HepG2 (cell line): ENCODE measurements at regions not wholly inside any gene's neighbourhood (a gene's known extent, or its start where the extent isn't known, plus 50 kb on each side); places are given as distances from the start of the nearest gene placed in this dataset.

Source experiments
- ATAC-seq: fragments of 200-7000 bp; cut with Tn5 transposase; 3 replicates; pipeline ENCODE4 v1.9.1; 2020; ENCODE audit warnings: mild to moderate bottlenecking, moderate library complexity
- BruUV-seq: library from RNA; stranded (reverse); fragments of 400-500 nt; replicated peaks from 2 replicates; lab custom pipeline; 2021; lab: Mats Ljungman, UMichigan
- CTCF ChIA-PET: fragments of 300-600 bp; formaldehyde crosslinking; extraction: SDS; loops from one replicate; lab custom pipeline; 2021; ENCODE audit warnings: low total read pairs, inconsistent platforms, low intra/inter-chr PET ratio; lab: Yijun Ruan, JAX
- POLR2A ChIA-PET: fragments of 350-600 bp; sonication (Branson Sonifier 250); formaldehyde crosslinking; loops from one replicate; lab custom pipeline; 2020; ENCODE audit warnings: antibody characterized with exemption, inconsistent platforms; lab: Yijun Ruan, JAX
- DNase-seq: peaks from one replicate; pipeline ENCODE4 v3.0.0-alpha.2; 2015; ENCODE audit warnings: low spot score
- FAIRE-seq: peaks from 3 replicates; lab custom pipeline; 2011; peaks lifted over from hg19 to GRCh38; lab: Jason Lieb, UNC
- H2AFZ ChIP-seq: one replicate; pipeline ENCODE4 v1.6.1; 2011; ENCODE audit warnings: low read length, inconsistent platforms
- H3K27ac ChIP-seq: fragments of 300-600 bp; 3 replicates; pipeline ENCODE4 v1.8.0; 2011; ENCODE audit warnings: mixed run types, mild to moderate bottlenecking, mixed read lengths, low read length, inconsistent platforms; ENCODE audit not compliant: insufficient read depth; ENCODE audit errors: extremely low read length
- H3K27me3 ChIP-seq, 2 experiments: fragments of 200-600 bp in 1 of 2; 2 replicates in 1 of 2; 3 replicates in 1 of 2; pipeline versions ENCODE4 v1.6.0 to v1.8.0; 2011; ENCODE audit warnings: low read length in 2 of 2, mild to moderate bottlenecking in 2 of 2, moderate library complexity in 2 of 2, inconsistent platforms in 1 of 2; ENCODE audit not compliant: insufficient read depth in 2 of 2, control insufficient read depth in 1 of 2
- H3K36me3 ChIP-seq, 2 experiments: fragments of 200-600 bp in 1 of 2; replicated peaks in 1 of 2; 2 replicates in 1 of 2; 3 replicates in 1 of 2; pipeline versions ENCODE4 v1.5.1 to v1.8.0; 2011; ENCODE audit warnings: low read length in 2 of 2, inconsistent platforms in 1 of 2; ENCODE audit not compliant: insufficient read depth in 2 of 2, control insufficient read depth in 1 of 2
- H3K4me1 ChIP-seq: 2 replicates; pipeline ENCODE4 v1.5.1; 2012; ENCODE audit warnings: low read length, inconsistent platforms; ENCODE audit not compliant: insufficient read depth
- H3K4me2 ChIP-seq: 2 replicates; pipeline ENCODE4 v1.6.0; 2011; ENCODE audit warnings: low read depth, low read length, inconsistent platforms
- H3K4me3 ChIP-seq, 3 experiments: fragments of 200-600 bp in 1 of 3; sonication (generic), shearing (Covaris generic) in 1 of 3; replicated peaks in 1 of 3; 2 replicates each; pipeline ENCODE4 v1.5.1; 2011 to 2016; ENCODE audit warnings: low read length in 3 of 3, inconsistent platforms in 2 of 3, low read depth in 2 of 3, mild to moderate bottlenecking in 2 of 3, control low read depth in 1 of 3, mixed read lengths in 1 of 3; ENCODE audit not compliant: insufficient read depth in 1 of 3
- H3K79me2 ChIP-seq: one replicate; pipeline ENCODE4 v1.6.1; 2011; ENCODE audit warnings: low read length, inconsistent platforms; ENCODE audit not compliant: insufficient read depth
- H3K9ac ChIP-seq: 2 replicates; pipeline ENCODE4 v1.6.0; 2011; ENCODE audit warnings: mild to moderate bottlenecking, low read depth, low read length, inconsistent platforms; ENCODE audit not compliant: insufficient read depth
- H3K9me3 ChIP-seq: 2 replicates; pipeline ENCODE4 v1.5.1; 2012; ENCODE audit warnings: mild to moderate bottlenecking, low read length
- H4K20me1 ChIP-seq: 2 replicates; pipeline ENCODE4 v1.6.0; 2011; ENCODE audit warnings: inconsistent platforms, mild to moderate bottlenecking, low read length, moderate library complexity; ENCODE audit not compliant: insufficient read depth
- GTF3A ChIP-seq: sonication (generic); formaldehyde crosslinking; conservative IDR thresholded peaks from 2 replicates; pipeline ENCODE4 v1.4.0; 2020; ENCODE audit warnings: mild to moderate bottlenecking, missing genetic modification reagents
- HMGXB4 ChIP-seq, 2 experiments: sonication (generic) in 1 of 2; formaldehyde crosslinking in 1 of 2; IDR thresholded peaks; 2 replicates each; pipeline versions ENCODE4 v1.4.0 to v1.6.1; 2018 to 2020; ENCODE audit warnings: missing genetic modification reagents in 2 of 2, borderline replicate concordance in 1 of 2, low read depth in 1 of 2, mild to moderate bottlenecking in 1 of 2, missing biosample characterization in 1 of 2
- HOXA9 ChIP-seq: sonication (generic); formaldehyde crosslinking; IDR thresholded peaks from 2 replicates; pipeline ENCODE4 v1.8.1; 2022; ENCODE audit warnings: missing genetic modification reagents, mild to moderate bottlenecking, moderate library complexity, borderline replicate concordance
- IKZF5 ChIP-seq: IDR thresholded peaks from 2 replicates; pipeline ENCODE4 v1.6.1; 2018; ENCODE audit warnings: missing genetic modification reagents, mild to moderate bottlenecking, missing compliant biosample characterization
- NCOA1 ChIP-seq: sonication (generic); formaldehyde crosslinking; IDR thresholded peaks from 2 replicates; pipeline ENCODE4 v1.9.0; 2021; ENCODE audit warnings: missing genetic modification reagents
- NFE2L1 ChIP-seq: sonication (generic); formaldehyde crosslinking; IDR thresholded peaks from 2 replicates; pipeline ENCODE4 v1.4.0; 2020; ENCODE audit warnings: missing genetic modification reagents, mild to moderate bottlenecking, borderline replicate concordance
- RORA ChIP-seq: sonication (generic); formaldehyde crosslinking; IDR thresholded peaks from 2 replicates; pipeline ENCODE4 v1.5.0; 2020; ENCODE audit warnings: mild to moderate bottlenecking, missing genetic modification reagents, moderate library complexity
- SOX13 ChIP-seq, 3 experiments: fragments of 450-650 bp in 1 of 3; sonication (generic) in 1 of 3; formaldehyde crosslinking in 1 of 3; IDR thresholded peaks in 2 of 3; conservative IDR thresholded peaks in 1 of 3; 2 replicates each; pipeline versions ENCODE4 v1.5.0 to v1.6.1; 2016 to 2020; ENCODE audit warnings: antibody characterized with exemption in 1 of 3, mild to moderate bottlenecking in 1 of 3, missing compliant biosample characterization in 1 of 3, missing genetic modification reagents in 1 of 3, moderate library complexity in 1 of 3
- ZFP41 ChIP-seq: sonication (generic); formaldehyde crosslinking; IDR thresholded peaks from 2 replicates; pipeline ENCODE4 v1.4.0; 2020; ENCODE audit warnings: mild to moderate bottlenecking, missing genetic modification reagents, borderline replicate concordance
- ZSCAN29 ChIP-seq: sonication (generic); formaldehyde crosslinking; conservative IDR thresholded peaks from 2 replicates; pipeline ENCODE4 v1.4.0; 2020; ENCODE audit warnings: mild to moderate bottlenecking, missing genetic modification reagents
- WGBS: methylation state at CpG from one replicate; pipeline ENCODE4 v1.1.6; 2017; ENCODE audit warnings: low lambda C conversion rate; 5-methylcytosine and 5-hydroxymethylcytosine counted together
- in situ Hi-C: cut with HindIII; loops from 2 replicates; pipeline ENCODE4 v1.10.0; 2017; ENCODE audit warnings: low pct_unique_long_range_greater_than_20kb; ENCODE audit not compliant: extremely low pct_ligation_motif_present
- intact Hi-C: fragments of 100-400 bp; cut with micrococcal nuclease; formaldehyde crosslinking; loops from one replicate; pipeline ENCODE4 v1.10.0; 2022; ENCODE audit not compliant: unreplicated experiment
- TF ChIP-seq, protein P1 (sequence below): sonication (generic); formaldehyde crosslinking; IDR thresholded peaks from 2 replicates; pipeline ENCODE4 v1.9.0; 2022; ENCODE audit warnings: missing genetic modification reagents, mild to moderate bottlenecking, borderline replicate concordance
- TF ChIP-seq, protein P2 (sequence below): sonication (generic); formaldehyde crosslinking; IDR thresholded peaks from 2 replicates; pipeline ENCODE4 v1.4.0; 2020; ENCODE audit warnings: mild to moderate bottlenecking, missing genetic modification reagents

GRCh38 chr1:60948486-60948885 is 133.9 kb upstream of the NFIA start (continued):
- TF ChIP-seq GTF3A (CRISPR knock-in tag): no peak
- TF ChIP-seq SOX13 (IDR thresholded peaks at IDR 0.05): no peak
- no peak for TF ChIP-seq SOX13 (CRISPR knock-in tag; conservative IDR thresholded peaks at IDR 0.05 in 1 of 2, IDR thresholded peaks at IDR 0.05 in 1 of 2)
- TF ChIP-seq RORA (CRISPR knock-in tag): no peak
- no peak for TF ChIP-seq NFE2L1
- TF ChIP-seq HMGXB4 (CRISPR knock-in tag; IDR thresholded peaks at IDR 0.05; ENCODE audit: borderline replicate concordance in 1 of 2, low read depth in 1 of 2): no peak

DNA sequence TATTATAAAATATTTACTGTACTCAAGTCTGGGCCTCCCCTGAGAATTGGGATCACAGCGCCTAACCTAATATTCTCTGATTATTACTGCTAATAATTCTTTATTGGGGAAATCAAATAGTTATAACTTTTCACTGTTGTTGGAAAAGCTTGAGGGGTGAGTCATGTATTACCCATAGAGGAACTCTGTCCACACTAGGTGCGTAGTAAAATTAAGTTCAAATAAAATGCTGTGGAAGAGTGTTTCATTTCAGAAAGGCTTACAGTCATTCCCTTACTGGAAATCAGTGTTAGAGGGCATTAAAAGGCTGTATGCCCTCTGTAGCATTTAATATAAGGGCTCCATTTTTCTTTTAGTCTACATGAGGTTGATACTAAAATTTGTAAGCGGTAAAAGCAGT is 135.0 kb upstream of the NFIA start:
- BruUV-seq: no TSS peak
- ChIA-PET CTCF (no interaction called here), POLR2A (no interaction called here)
- Histone ChIP-seq H3K27ac (no peak overlapping the region), H4K20me1 (no peaks in the 10 kb centered on the region), H3K36me3 (no peaks in the 10 kb centered on the region), H3K4me1 (no peaks in the 10 kb centered on the region), H3K27me3 (peaks cover 1 to 26% of the 10 kb centered on the region in 2 experiments; a peak in 3 of 5 replicates), H3K9me3 (no peaks in the 10 kb centered on the region)
- in situ Hi-C loops: no loop called here
- FAIRE-seq (no peak), ATAC-seq (no peak)
- WGBS: 21% methylated on average over 3 of the region's 3 CpGs
- TF ChIP-seq, protein P1, sequence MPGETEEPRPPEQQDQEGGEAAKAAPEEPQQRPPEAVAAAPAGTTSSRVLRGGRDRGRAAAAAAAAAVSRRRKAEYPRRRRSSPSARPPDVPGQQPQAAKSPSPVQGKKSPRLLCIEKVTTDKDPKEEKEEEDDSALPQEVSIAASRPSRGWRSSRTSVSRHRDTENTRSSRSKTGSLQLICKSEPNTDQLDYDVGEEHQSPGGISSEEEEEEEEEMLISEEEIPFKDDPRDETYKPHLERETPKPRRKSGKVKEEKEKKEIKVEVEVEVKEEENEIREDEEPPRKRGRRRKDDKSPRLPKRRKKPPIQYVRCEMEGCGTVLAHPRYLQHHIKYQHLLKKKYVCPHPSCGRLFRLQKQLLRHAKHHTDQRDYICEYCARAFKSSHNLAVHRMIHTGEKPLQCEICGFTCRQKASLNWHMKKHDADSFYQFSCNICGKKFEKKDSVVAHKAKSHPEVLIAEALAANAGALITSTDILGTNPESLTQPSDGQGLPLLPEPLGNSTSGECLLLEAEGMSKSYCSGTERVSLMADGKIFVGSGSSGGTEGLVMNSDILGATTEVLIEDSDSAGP: no peak
- TF ChIP-seq HOXA9 (no peak), NCOA1 (CRISPR knock-in tag) (no peak), ZSCAN29 (CRISPR knock-in tag) (no peak), ZFP41 (CRISPR knock-in tag) (no peak), IKZF5 (CRISPR knock-in tag) (no peak)
- TF ChIP-seq, protein P2, sequence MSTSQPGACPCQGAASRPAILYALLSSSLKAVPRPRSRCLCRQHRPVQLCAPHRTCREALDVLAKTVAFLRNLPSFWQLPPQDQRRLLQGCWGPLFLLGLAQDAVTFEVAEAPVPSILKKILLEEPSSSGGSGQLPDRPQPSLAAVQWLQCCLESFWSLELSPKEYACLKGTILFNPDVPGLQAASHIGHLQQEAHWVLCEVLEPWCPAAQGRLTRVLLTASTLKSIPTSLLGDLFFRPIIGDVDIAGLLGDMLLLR: no peak
- TF ChIP-seq, all 625 proteins: peak for 0
- H3K9ac ChIP-seq: no peak overlapping the region
- no peak overlapping the region for H3K4me2 ChIP-seq
- intact Hi-C loops: no loop called here
- H3K79me2 ChIP-seq: no peaks in the 10 kb centered on the region
- no peak for DNase-seq
- H2AFZ ChIP-seq: no peak overlapping the region
- no peak overlapping the region for H3K4me3 ChIP-seq
